D721Med (cell line): ENCODE measurements at regions not wholly inside any gene's neighbourhood (a gene's known extent, or its start where the extent isn't known, plus 50 kb on each side); places are given as distances from the start of the nearest gene placed in this dataset.

Experiments
- DNase-seq: peaks from one replicate; pipeline ENCODE4 v3.0.0; 2011; ENCODE audit warnings: low spot score; ENCODE audit not compliant: insufficient read length
- FAIRE-seq: peaks from 2 replicates; lab custom pipeline; 2011; peaks lifted over from hg19 to GRCh38; lab: Jason Lieb, UNC
- TF ChIP-seq, protein P1 (sequence below): IDR thresholded peaks from 2 replicates; pipeline ENCODE4 v1.5.1; 2012; ENCODE audit warnings: mild to moderate bottlenecking, control low read depth; ENCODE audit not compliant: insufficient read depth; ENCODE audit errors: missing control alignments

DNA sequence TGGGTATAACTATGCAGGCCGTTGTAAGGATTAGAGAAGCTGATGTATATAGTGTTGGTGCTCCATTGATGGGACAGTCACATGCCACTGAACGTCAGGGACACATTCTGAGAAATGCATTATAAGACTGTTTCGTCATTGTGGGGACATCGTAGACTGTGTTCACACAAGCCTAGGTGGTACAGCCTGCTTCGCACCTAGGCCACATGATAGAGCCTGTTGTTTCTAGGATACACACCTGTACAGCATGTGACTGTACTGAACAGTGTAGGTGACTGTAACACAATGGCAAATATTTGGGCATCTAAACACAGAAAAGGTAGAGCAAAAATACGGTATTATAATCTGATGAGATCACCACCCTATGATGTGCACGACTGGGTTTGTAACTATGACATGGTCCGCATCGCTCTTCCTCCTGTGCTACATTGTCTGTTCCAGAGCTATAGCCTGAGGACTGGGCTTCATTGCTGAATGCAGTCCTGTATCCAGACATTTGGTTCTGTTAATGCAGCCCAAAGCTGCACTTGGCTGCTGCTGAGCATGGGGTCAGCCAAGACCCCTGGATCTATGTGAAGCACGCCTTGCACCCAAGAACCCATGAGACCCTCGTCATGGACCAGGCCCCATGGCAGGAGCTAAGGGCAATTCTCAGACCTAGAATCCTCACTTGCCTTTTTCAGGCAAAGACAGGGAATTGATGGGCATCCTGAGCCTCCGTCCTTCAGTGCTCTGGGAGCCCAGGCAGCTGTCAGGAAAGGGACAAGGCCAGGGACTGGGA, 51.1 kb upstream of the THY1 start:
- DNase-seq (no peak), FAIRE-seq (no peak)
- TF ChIP-seq, protein P1, sequence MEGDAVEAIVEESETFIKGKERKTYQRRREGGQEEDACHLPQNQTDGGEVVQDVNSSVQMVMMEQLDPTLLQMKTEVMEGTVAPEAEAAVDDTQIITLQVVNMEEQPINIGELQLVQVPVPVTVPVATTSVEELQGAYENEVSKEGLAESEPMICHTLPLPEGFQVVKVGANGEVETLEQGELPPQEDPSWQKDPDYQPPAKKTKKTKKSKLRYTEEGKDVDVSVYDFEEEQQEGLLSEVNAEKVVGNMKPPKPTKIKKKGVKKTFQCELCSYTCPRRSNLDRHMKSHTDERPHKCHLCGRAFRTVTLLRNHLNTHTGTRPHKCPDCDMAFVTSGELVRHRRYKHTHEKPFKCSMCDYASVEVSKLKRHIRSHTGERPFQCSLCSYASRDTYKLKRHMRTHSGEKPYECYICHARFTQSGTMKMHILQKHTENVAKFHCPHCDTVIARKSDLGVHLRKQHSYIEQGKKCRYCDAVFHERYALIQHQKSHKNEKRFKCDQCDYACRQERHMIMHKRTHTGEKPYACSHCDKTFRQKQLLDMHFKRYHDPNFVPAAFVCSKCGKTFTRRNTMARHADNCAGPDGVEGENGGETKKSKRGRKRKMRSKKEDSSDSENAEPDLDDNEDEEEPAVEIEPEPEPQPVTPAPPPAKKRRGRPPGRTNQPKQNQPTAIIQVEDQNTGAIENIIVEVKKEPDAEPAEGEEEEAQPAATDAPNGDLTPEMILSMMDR, result no peak

DNA sequence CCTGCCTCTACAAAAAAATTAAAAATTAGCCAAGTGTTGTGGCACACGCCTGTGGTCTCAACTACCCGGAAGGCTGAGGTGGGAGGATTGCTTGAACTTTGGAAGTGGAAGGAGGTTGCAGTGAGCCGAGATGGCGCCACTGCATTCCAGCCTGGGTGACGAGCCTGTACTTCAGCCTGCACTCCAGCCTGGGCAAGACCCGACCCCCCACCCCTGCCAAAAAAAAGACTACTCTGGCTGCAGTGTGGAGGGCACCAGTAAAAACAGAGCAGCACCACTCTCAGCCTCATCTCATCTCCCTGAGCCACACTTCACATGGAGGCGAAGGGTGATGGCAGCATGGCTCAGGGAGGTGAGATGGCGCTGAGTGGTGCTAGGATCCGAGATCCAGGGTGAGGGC, 50.3 kb upstream of the THY1 start:
- no peak for FAIRE-seq
- TF ChIP-seq, protein P1, result no peak
- no peak for DNase-seq

DNA sequence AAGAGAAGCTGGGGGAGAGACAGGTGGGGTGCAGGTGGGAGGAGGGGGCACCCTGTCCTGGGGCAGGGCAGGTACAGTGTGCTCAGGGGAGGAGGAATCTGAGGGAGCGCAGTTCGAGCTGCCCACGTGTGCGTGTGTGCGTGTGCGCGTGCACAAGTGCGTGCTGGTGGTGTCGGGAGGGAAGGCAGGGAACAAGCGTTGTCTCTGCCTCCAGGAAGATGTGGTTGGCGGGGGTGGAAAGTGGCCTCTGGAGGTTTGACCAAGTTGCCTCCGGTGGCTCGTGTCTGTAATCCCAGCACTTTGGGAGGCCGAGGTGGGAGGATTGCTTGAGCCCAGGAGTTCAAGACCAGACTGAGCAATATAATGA, 49.9 kb upstream of the THY1 start:
- DNase-seq, result no peak
- TF ChIP-seq, protein P1, result no peak
- no peak for FAIRE-seq
